DOHH2 (cell line): ENCODE measurements at regions not wholly inside any gene's neighbourhood (a gene's known extent, or its start where the extent isn't known, plus 50 kb on each side); places are given as distances from the start of the nearest gene placed in this dataset.

Source experiments
- H3F3A ChIP-seq: fragments of 200-600 bp; sonication (generic), shearing (Covaris generic); 2 replicates; pipeline ENCODE4 v1.6.0; 2016; ENCODE audit warnings: antibody characterized with exemption, mild to moderate bottlenecking; ENCODE audit not compliant: control insufficient read depth, insufficient read depth
- H3K27ac ChIP-seq: fragments of 200-600 bp; sonication (generic); 2 replicates; pipeline ENCODE4 v1.5.1; 2014; ENCODE audit warnings: low read depth, mild to moderate bottlenecking, low read length, moderate library complexity
- H3K27me3 ChIP-seq: fragments of 200-600 bp; sonication (generic); 2 replicates; pipeline ENCODE4 v1.6.1; 2014; ENCODE audit warnings: mild to moderate bottlenecking, low read length, mixed read lengths; ENCODE audit not compliant: control insufficient read depth
- H3K36me3 ChIP-seq: fragments of 200-600 bp; sonication (generic); 2 replicates; pipeline ENCODE4 v1.6.1; 2014; ENCODE audit warnings: mild to moderate bottlenecking, low read length, moderate library complexity, mixed read lengths; ENCODE audit not compliant: control insufficient read depth
- H3K4me1 ChIP-seq: fragments of 200-600 bp; sonication (generic); 2 replicates; pipeline ENCODE4 v1.6.1; 2014; ENCODE audit warnings: mild to moderate bottlenecking, low read length, mixed read lengths; ENCODE audit not compliant: control insufficient read depth
- H3K4me2 ChIP-seq: fragments of 200-600 bp; sonication (generic); 2 replicates; pipeline ENCODE4 v1.6.0; 2014; ENCODE audit warnings: mild to moderate bottlenecking, low read length, moderate library complexity
- H3K4me3 ChIP-seq: fragments of 200-600 bp; sonication (generic); 2 replicates; pipeline ENCODE4 v1.5.1; 2014; ENCODE audit warnings: mild to moderate bottlenecking, low read length, mixed read lengths
- H3K79me2 ChIP-seq: fragments of 200-600 bp; sonication (generic); 2 replicates; pipeline ENCODE4 v1.6.1; 2014; ENCODE audit warnings: mild to moderate bottlenecking, low read length, mixed read lengths; ENCODE audit not compliant: control insufficient read depth
- H3K9me2 ChIP-seq: fragments of 200-600 bp; sonication (generic); replicated peaks from 2 replicates; pipeline ENCODE4 v1.6.1; 2014; ENCODE audit warnings: mild to moderate bottlenecking, low read length, mixed read lengths; ENCODE audit not compliant: control insufficient read depth
- H3K9me3 ChIP-seq: fragments of 200-600 bp; sonication (generic); 2 replicates; pipeline ENCODE4 v1.6.1; 2014; ENCODE audit warnings: antibody characterized with exemption, low read length, mixed read lengths; ENCODE audit not compliant: control insufficient read depth, insufficient read depth
- H4K20me1 ChIP-seq: fragments of 200-600 bp; sonication (generic); 2 replicates; pipeline ENCODE4 v1.6.0; 2014; ENCODE audit warnings: low read depth, mild to moderate bottlenecking, antibody characterized with exemption, low read length, moderate library complexity; ENCODE audit not compliant: control insufficient read depth, insufficient read depth
- EZH2phosphoT487 ChIP-seq: fragments of 200-600 bp; sonication (generic); IDR thresholded peaks from 2 replicates; pipeline ENCODE4 v1.6.1; 2017; ENCODE audit warnings: borderline replicate concordance, mild to moderate bottlenecking, antibody characterized with exemption, low read length, moderate library complexity, mixed read lengths
- TF ChIP-seq, protein P1 (sequence below): fragments of 200-600 bp; sonication (generic); IDR thresholded peaks from one replicate; pipeline ENCODE4 v1.5.1; 2014; ENCODE audit warnings: antibody characterized with exemption, mild to moderate bottlenecking, low read depth, low read length; ENCODE audit not compliant: poor library complexity, severe bottlenecking

- no peaks in the 10 kb centered on the region for H3K36me3 ChIP-seq
- no peaks in the 10 kb centered on the region for H3K9me2 ChIP-seq
- no peak overlapping the region for H3K27ac ChIP-seq
- H3K4me1 ChIP-seq = no peaks in the 10 kb centered on the region
- TF ChIP-seq, protein P1, sequence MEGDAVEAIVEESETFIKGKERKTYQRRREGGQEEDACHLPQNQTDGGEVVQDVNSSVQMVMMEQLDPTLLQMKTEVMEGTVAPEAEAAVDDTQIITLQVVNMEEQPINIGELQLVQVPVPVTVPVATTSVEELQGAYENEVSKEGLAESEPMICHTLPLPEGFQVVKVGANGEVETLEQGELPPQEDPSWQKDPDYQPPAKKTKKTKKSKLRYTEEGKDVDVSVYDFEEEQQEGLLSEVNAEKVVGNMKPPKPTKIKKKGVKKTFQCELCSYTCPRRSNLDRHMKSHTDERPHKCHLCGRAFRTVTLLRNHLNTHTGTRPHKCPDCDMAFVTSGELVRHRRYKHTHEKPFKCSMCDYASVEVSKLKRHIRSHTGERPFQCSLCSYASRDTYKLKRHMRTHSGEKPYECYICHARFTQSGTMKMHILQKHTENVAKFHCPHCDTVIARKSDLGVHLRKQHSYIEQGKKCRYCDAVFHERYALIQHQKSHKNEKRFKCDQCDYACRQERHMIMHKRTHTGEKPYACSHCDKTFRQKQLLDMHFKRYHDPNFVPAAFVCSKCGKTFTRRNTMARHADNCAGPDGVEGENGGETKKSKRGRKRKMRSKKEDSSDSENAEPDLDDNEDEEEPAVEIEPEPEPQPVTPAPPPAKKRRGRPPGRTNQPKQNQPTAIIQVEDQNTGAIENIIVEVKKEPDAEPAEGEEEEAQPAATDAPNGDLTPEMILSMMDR = no peak
- no peak for TF ChIP-seq EZH2phosphoT487
- no peaks in the 10 kb centered on the region for H3K27me3 ChIP-seq
- no peaks in the 10 kb centered on the region for H3K9me3 ChIP-seq
- H4K20me1 ChIP-seq = no peaks in the 10 kb centered on the region
- no peaks in the 10 kb centered on the region for H3F3A ChIP-seq
- no peaks in the 10 kb centered on the region for H3K79me2 ChIP-seq
- no peak overlapping the region for H3K4me2 ChIP-seq
- no peak overlapping the region for H3K4me3 ChIP-seq
These were observed 61.8 kb upstream of the PRR20G start for GRCh38 chr3:127349501-127350171.

GRCh38 chr3:127342735-127343134 is 54.9 kb upstream of the PRR20G start:
- no peak overlapping the region for H3K4me3 ChIP-seq
- H3K9me2 ChIP-seq = no peaks in the 10 kb centered on the region
- no peaks in the 10 kb centered on the region for H3K36me3 ChIP-seq
- no peak for TF ChIP-seq EZH2phosphoT487
- TF ChIP-seq, protein P1 = no peak
- no peaks in the 10 kb centered on the region; the same call in 1 of the 2 replicates for H3K9me3 ChIP-seq
- H3K79me2 ChIP-seq = no peaks in the 10 kb centered on the region
- no peak overlapping the region for H3K27ac ChIP-seq
- H3F3A ChIP-seq = no peaks in the 10 kb centered on the region
- no peak overlapping the region for H3K4me2 ChIP-seq
- no peaks in the 10 kb centered on the region for H4K20me1 ChIP-seq
- no peaks in the 10 kb centered on the region for H3K27me3 ChIP-seq
- H3K4me1 ChIP-seq = no peaks in the 10 kb centered on the region

DNA sequence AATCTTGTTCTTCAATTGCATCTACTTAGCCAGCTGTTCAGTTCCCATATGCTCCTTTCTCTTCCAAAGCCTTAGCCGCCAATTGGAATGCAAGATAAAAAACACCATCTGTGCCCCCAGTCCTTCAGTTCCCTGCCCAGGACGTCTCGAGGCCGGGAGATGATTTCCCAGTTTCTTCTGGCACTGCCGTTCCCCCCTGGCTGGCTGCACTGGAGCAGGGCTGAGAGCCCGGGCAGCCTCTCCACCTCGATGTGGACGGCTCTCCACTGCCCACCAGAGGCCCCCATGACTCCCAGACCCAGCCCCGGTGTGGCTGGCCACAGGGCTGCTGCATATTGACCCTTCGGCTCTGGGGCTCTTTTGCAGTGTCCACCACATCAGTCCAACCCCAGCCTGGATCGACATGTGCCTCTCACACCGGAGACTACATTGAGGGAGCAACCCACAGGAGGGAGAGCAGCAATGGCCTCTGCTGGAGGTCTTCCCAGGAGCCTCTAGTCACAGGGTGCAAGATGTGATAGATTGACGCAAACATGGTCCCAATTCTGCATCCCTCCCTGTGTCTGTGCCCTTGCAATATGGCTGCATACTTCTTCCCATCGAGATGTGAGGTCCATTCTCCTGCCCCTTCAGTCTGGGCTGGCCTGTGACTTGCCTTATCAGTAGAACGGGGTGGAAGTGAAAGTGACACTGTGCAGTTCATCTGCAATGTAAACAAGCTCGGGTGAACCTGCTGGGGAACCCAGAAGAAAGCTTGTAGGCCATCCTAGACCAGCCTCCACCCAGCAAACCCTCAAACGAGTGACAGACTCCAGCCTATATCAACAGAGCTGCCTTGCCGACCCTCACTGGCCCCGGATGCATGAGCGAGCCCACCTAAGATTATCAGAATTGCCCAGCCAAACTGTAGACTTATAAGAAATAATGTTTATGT is 52.3 kb upstream of the PRR20G start:
- no peaks in the 10 kb centered on the region for H3K79me2 ChIP-seq
- no peaks in the 10 kb centered on the region for H3K27me3 ChIP-seq
- TF ChIP-seq, protein P1 = no peak
- no peak for TF ChIP-seq EZH2phosphoT487
- no peaks in the 10 kb centered on the region for H3K9me2 ChIP-seq
- H3K4me1 ChIP-seq = no peaks in the 10 kb centered on the region
- no peak overlapping the region for H3K4me3 ChIP-seq
- no peaks in the 10 kb centered on the region for H3K36me3 ChIP-seq
- H3K9me3 ChIP-seq = no peaks in the 10 kb centered on the region; the same call in 1 of the 2 replicates
- no peaks in the 10 kb centered on the region for H3F3A ChIP-seq
- no peak overlapping the region for H3K4me2 ChIP-seq
- no peak overlapping the region for H3K27ac ChIP-seq
- no peaks in the 10 kb centered on the region for H4K20me1 ChIP-seq
